K562 (cell line): ENCODE measurements at regions not wholly inside any gene's neighbourhood (a gene's known extent, or its start where the extent isn't known, plus 50 kb on each side); places are given as distances from the start of the nearest gene placed in this dataset.

Experiments
- ETV6 ChIP-seq, 3 experiments: fragments of 150-350 bp in 1 of 3; sonication (generic) in 1 of 3; formaldehyde crosslinking in 1 of 3; IDR thresholded peaks; 2 replicates each; pipeline versions ENCODE4 v1.6.1 to v1.8.0; 2014 to 2022; ENCODE audit warnings: borderline replicate concordance in 2 of 3, low read depth in 2 of 3, antibody characterized with exemption in 1 of 3, low read length in 1 of 3, mild to moderate bottlenecking in 1 of 3, missing genetic modification reagents in 1 of 3
- GATAD2A ChIP-seq: fragments of 450-650 bp; IDR thresholded peaks from 2 replicates; pipeline ENCODE4 v1.6.1; 2017
- HNRNPL ChIP-seq: fragments of 200-400 bp; formaldehyde crosslinking; IDR thresholded peaks from 2 replicates; pipeline ENCODE4 v1.6.1; 2017; ENCODE audit warnings: low read depth, mild to moderate bottlenecking, low read length
- HNRNPUL1 ChIP-seq: fragments of 200-400 bp; formaldehyde crosslinking; IDR thresholded peaks from 2 replicates; pipeline ENCODE4 v1.6.1; 2017; ENCODE audit warnings: low read length
- JUNB ChIP-seq: fragments of 450-650 bp; formaldehyde crosslinking; conservative IDR thresholded peaks from 2 replicates; pipeline ENCODE4 v1.4.0; 2020; ENCODE audit warnings: mild to moderate bottlenecking
- LARP7 ChIP-seq: fragments of 450-650 bp; IDR thresholded peaks from 2 replicates; pipeline ENCODE4 v1.6.1; 2016
- MTA1 ChIP-seq: fragments of 450-650 bp; IDR thresholded peaks from 2 replicates; pipeline ENCODE4 v1.6.1; 2017; ENCODE audit warnings: borderline replicate concordance
- NR2C2 ChIP-seq, 2 experiments: fragments of 200-800 bp in 1 of 2; sonication (Bioruptor generic) in 1 of 2; sonication (generic) in 1 of 2; formaldehyde crosslinking in 1 of 2; IDR thresholded peaks; 2 replicates each; pipeline versions ENCODE4 v1.6.1 to v1.8.0; 2016 to 2022; ENCODE audit warnings: mild to moderate bottlenecking in 1 of 2, missing compliant biosample characterization in 1 of 2, missing genetic modification characterization in 1 of 2, missing genetic modification reagents in 1 of 2
- PHF21A ChIP-seq: fragments of 450-650 bp; IDR thresholded peaks from 2 replicates; pipeline ENCODE4 v1.6.1; 2017; ENCODE audit warnings: low read depth, borderline replicate concordance
- PURB ChIP-seq: sonication (generic); formaldehyde crosslinking; IDR thresholded peaks from 2 replicates; pipeline ENCODE4 v1.9.0; 2021; ENCODE audit warnings: low read depth, mild to moderate bottlenecking, missing genetic modification reagents
- TBL1XR1 ChIP-seq, 2 experiments: IDR thresholded peaks; 2 replicates each; pipeline ENCODE4 v1.6.1; 2012; ENCODE audit warnings: improper control_type of control experiment in 2 of 2, low read length in 2 of 2, mild to moderate bottlenecking in 1 of 2
- THRAP3 ChIP-seq: fragments of 450-650 bp; IDR thresholded peaks from 2 replicates; pipeline ENCODE4 v1.6.1; 2016; ENCODE audit warnings: mild to moderate bottlenecking, inconsistent platforms, borderline replicate concordance
- ZBTB1 ChIP-seq: sonication (generic); formaldehyde crosslinking; IDR thresholded peaks from 2 replicates; pipeline ENCODE4 v1.8.1; 2023; ENCODE audit warnings: missing genetic modification reagents, low read depth, mild to moderate bottlenecking, borderline replicate concordance
- ZFP30 ChIP-seq: fragments of 250-450 bp; sonication (Bioruptor Pico); IDR thresholded peaks from 2 replicates; pipeline ENCODE4 v1.8.0; 2022; ENCODE audit warnings: moderate library complexity, mild to moderate bottlenecking, inconsistent platforms, borderline replicate concordance
- ZNF699 ChIP-seq: fragments of 250-450 bp; sonication (Bioruptor Pico); IDR thresholded peaks from 2 replicates; pipeline ENCODE4 v1.8.0; 2021; ENCODE audit warnings: mild to moderate bottlenecking, moderate library complexity; ENCODE audit not compliant: insufficient replicate concordance
- TF ChIP-seq, protein P1 (sequence below): fragments of 250-450 bp; sonication (Bioruptor Pico); IDR thresholded peaks from 2 replicates; pipeline ENCODE4 v1.5.0; 2021
- TF ChIP-seq, protein P2 (sequence below): fragments of 450-650 bp; conservative IDR thresholded peaks from 2 replicates; pipeline ENCODE4 v1.6.1; 2016; ENCODE audit warnings: missing genetic modification characterization, low read depth, mild to moderate bottlenecking, missing compliant biosample characterization, moderate library complexity
- TF ChIP-seq, protein P3 (sequence below): fragments of 450-650 bp; conservative IDR thresholded peaks from 2 replicates; pipeline ENCODE4 v1.6.1; 2016; ENCODE audit warnings: missing genetic modification characterization, low read depth, mild to moderate bottlenecking, control low read depth, missing compliant biosample characterization

DNA sequence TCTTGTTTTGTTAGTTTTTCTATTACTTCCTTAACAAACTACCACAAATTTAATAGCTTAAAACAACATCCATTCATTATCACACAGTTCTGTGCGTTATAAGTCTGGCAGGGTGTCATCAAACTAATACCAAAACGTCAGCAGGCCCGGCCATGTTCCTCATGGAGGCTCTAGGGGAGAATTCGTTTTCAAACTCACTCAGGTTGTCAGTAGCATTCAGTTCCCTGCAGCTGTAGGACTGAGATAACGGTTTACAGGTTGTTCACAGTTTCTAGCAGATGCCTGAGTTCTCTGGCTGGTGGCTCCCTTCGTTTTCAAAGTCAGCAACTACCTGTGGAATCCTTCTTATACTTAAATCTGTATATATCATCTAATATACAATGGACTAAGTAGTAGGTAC is 72.5 kb upstream of the PRSS16 start (continued):
- TF ChIP-seq PURB (CRISPR knock-in tag) = no peak
- TF ChIP-seq, protein P1, sequence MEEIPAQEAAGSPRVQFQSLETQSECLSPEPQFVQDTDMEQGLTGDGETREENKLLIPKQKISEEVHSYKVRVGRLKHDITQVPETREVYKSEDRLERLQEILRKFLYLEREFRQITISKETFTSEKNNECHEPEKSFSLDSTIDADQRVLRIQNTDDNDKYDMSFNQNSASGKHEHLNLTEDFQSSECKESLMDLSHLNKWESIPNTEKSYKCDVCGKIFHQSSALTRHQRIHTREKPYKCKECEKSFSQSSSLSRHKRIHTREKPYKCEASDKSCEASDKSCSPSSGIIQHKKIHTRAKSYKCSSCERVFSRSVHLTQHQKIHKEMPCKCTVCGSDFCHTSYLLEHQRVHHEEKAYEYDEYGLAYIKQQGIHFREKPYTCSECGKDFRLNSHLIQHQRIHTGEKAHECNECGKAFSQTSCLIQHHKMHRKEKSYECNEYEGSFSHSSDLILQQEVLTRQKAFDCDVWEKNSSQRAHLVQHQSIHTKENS (CRISPR knock-in tag) = no peak
- TF ChIP-seq, protein P2, sequence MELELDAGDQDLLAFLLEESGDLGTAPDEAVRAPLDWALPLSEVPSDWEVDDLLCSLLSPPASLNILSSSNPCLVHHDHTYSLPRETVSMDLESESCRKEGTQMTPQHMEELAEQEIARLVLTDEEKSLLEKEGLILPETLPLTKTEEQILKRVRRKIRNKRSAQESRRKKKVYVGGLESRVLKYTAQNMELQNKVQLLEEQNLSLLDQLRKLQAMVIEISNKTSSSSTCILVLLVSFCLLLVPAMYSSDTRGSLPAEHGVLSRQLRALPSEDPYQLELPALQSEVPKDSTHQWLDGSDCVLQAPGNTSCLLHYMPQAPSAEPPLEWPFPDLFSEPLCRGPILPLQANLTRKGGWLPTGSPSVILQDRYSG (tag) = no peak
- TF ChIP-seq GATAD2A = 0 out of 2 replicates have a peak, but pooled peaks have one; percentile 12
- TF ChIP-seq LARP7 = no peak
- 0 out of 4 replicates have a peak, but pooled peaks of 1 of the 2 experiments have one; percentile 34 for TF ChIP-seq TBL1XR1 (IDR thresholded peaks at IDR 0.05; ENCODE audit: low read length in 2 of 2)
- TF ChIP-seq NR2C2 (CRISPR knock-in tag; IDR thresholded peaks at IDR 0.05) = no peak
- TF ChIP-seq NR2C2 (tag; IDR thresholded peaks at IDR 0.05) = no peak
- no peak for TF ChIP-seq ZNF699 (CRISPR knock-in tag)
- no peak for TF ChIP-seq ZBTB1
- no peak for TF ChIP-seq MTA1
- no peak for TF ChIP-seq JUNB (CRISPR knock-in tag)
- TF ChIP-seq HNRNPL = no peak
- TF ChIP-seq, protein P3, sequence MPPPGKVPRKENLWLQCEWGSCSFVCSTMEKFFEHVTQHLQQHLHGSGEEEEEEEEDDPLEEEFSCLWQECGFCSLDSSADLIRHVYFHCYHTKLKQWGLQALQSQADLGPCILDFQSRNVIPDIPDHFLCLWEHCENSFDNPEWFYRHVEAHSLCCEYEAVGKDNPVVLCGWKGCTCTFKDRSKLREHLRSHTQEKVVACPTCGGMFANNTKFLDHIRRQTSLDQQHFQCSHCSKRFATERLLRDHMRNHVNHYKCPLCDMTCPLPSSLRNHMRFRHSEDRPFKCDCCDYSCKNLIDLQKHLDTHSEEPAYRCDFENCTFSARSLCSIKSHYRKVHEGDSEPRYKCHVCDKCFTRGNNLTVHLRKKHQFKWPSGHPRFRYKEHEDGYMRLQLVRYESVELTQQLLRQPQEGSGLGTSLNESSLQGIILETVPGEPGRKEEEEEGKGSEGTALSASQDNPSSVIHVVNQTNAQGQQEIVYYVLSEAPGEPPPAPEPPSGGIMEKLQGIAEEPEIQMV (tag) = no peak
- TF ChIP-seq THRAP3 = no peak
- TF ChIP-seq PHF21A = no peak
- TF ChIP-seq ETV6 (IDR thresholded peaks at IDR 0.05; ENCODE audit: borderline replicate concordance in 1 of 2, low read depth in 2 of 2, low read length in 1 of 2) = no peak
- no peak for TF ChIP-seq ETV6 (CRISPR knock-in tag; IDR thresholded peaks at IDR 0.05; ENCODE audit: borderline replicate concordance)
- no peak for TF ChIP-seq ZFP30 (CRISPR knock-in tag)
- TF ChIP-seq HNRNPUL1 = no peak
